Activated naive CD4-positive, alpha-beta T cell treated with anti-CD3 and anti-CD28 coated beads for 36 hours (primary cell): ENCODE measurements at regions not wholly inside any gene's neighbourhood (a gene's known extent, or its start where the extent isn't known, plus 50 kb on each side); places are given as distances from the start of the nearest gene placed in this dataset.

Experiments
- CTCF ChIA-PET: fragments of 350-600 bp; sonication (Branson Sonifier 250); formaldehyde crosslinking; loops from one replicate; lab custom pipeline; 2021; ENCODE audit warnings: antibody characterized with exemption; lab: Charles Lee
- DNase-seq: peaks from one replicate; pipeline ENCODE4 v3.0.0-alpha.2; 2020
- H3K27ac Mint-ChIP-seq: one replicate; pipeline ENCODE4 v1.8.0; 2021; ENCODE audit warnings: mild to moderate bottlenecking, mixed read lengths
- H3K27me3 Mint-ChIP-seq: one replicate; pipeline ENCODE4 v1.8.0; 2021; ENCODE audit warnings: low read depth, mixed read lengths
- H3K36me3 Mint-ChIP-seq: one replicate; pipeline ENCODE4 v1.8.0; 2021; ENCODE audit warnings: low read depth, mixed read lengths
- H3K4me1 Mint-ChIP-seq: one replicate; pipeline ENCODE4 v1.8.0; 2021; ENCODE audit warnings: low read depth, mixed read lengths
- H3K4me3 Mint-ChIP-seq: one replicate; pipeline ENCODE4 v1.8.0; 2021; ENCODE audit warnings: mild to moderate bottlenecking, moderate library complexity, mixed read lengths
- H3K9me3 Mint-ChIP-seq: one replicate; pipeline ENCODE4 v1.8.0; 2021; ENCODE audit warnings: mixed read lengths
- intact Hi-C: fragments of 100-400 bp; cut with micrococcal nuclease; formaldehyde crosslinking; loops from one replicate; pipeline ENCODE4 v1.15.1; 2023

DNA sequence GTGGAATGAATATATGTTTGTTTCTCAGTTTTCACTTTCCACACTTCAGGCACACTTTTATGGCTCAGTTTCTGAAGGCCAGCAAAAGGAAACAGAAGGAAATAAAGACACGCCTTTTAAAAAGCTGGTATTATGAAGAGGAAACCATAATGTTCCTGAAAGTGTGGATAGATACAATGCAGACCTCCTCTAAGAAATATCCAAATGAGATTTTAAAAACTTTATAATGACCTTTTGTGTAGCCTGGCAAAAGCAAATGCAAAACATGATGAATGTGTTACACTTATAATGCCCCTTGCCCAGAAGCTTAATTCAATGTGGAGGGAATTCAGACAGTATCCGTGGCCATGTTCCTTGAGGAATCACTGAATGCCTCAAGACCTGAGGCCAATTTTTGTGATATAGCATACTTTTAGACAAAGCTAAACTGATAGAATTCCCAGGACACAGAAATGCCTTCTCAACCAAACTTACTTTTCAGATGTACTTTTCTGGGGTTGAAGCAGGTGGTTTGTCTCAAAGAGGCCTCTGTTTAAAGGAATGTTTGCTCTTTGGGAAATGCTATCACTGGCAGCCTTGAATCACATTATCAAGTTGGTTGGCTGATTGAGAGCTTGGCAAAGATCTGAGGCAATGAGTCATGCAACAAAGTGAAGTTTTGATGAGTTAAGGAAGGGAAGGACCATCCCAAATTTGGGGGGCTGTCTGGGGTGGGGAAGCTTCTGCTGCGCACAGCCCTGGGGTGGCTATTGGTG lies 77.1 kb upstream of the CACNA2D3 start:
- no peak overlapping the region for H3K4me3 Mint-ChIP-seq

DNA sequence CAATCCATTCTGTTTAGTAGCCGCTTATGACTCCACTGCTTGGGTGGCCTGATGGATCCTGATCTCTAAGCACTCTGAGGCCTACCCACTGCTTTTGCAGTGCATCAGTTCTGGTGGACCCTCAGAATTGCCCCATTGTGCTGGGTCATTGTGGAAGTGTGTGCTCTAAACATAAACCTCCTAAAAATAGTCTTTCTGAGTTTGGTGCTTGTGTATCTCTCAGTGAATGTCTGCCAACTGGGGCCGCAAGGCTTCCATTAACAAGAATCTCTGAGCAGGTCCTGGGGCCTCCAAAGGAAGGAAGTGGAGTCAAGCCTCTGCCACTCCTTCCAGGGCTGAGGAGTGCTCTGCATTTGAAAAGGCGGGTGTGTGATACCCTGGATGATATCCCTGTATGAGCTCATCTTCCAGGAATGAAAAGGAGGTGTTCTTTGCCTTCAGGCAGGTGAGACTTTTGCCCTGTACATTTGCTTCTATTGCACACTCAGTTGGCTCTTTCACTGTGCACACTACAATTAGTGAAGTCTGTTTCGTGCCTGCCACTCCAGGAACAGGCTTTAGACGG lies 80.0 kb upstream of the CACNA2D3 start:
- Mint-ChIP-seq H3K27ac (no peak overlapping the region), H3K27me3 (peaks cover 5% of the 10 kb centered on the region), H3K36me3 (no peaks in the 10 kb centered on the region), H3K9me3 (no peaks in the 10 kb centered on the region), H3K4me1 (no peaks in the 10 kb centered on the region), H3K4me3 (no peak overlapping the region)
- no peak for DNase-seq
- CTCF ChIA-PET = no interaction called here
- intact Hi-C loops = no loop called here

More for the DNA sequence above, 77.1 kb upstream of the CACNA2D3 start:
- Mint-ChIP-seq H3K4me1 (no peaks in the 10 kb centered on the region), H3K36me3 (no peaks in the 10 kb centered on the region), H3K9me3 (no peaks in the 10 kb centered on the region), H3K27ac (no peak overlapping the region), H3K27me3 (peaks cover 6% of the 10 kb centered on the region)
- CTCF ChIA-PET = interaction anchor here (1.0 kb wide), 1 partner anchor 227 kb away, joined by 4 read pairs; no protein-coding TSS in a partner anchor
- DNase-seq = no peak
- intact Hi-C loops = no loop called here

DNA sequence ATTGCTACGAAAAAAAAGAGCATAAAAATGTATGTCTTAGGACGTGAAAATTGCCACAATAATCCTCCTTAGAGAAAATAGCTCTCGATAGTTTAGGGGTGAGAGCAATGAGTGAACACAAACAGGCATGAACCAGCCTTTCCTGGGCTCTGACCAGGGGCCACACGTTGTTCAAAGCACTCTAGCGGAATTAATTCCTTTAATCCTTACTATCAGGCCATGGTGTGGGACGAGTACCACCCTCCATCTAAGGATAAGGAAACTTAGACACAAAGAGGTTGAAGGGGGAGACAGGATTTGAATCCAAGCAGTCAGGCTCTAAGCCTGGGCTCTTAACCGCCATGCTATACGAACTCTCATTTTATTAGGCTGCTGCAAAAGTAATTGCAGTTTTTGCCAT lies 81.9 kb upstream of the CACNA2D3 start:
- no peaks in the 10 kb centered on the region for H3K36me3 Mint-ChIP-seq
- H3K4me3 Mint-ChIP-seq = no peak overlapping the region
- no peak overlapping the region for H3K27ac Mint-ChIP-seq
- no peaks in the 10 kb centered on the region for H3K9me3 Mint-ChIP-seq
- intact Hi-C loops = no loop called here
- H3K27me3 Mint-ChIP-seq = peaks cover 7% of the 10 kb centered on the region
- DNase-seq = no peak
- no peaks in the 10 kb centered on the region for H3K4me1 Mint-ChIP-seq
- CTCF ChIA-PET = no interaction called here

DNA sequence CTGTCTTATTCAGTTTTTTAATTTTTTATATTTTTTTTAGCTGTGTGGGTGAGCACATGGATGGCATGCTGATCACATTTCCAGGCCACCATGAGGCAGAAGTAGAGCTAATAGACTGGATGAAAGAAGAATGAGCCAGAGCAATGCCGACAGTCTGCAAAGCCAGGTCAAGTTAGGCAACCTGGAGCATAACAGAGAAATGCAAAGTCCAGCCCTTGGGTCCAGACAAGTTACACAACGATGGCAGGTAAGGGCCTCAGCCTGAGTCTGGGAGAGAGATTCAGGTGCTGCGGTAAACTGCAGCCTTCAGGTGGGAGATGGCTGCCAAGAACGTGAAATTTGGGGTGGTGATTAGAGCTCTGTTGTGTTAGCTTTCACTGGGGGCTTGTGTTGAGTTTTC lies 84.0 kb upstream of the CACNA2D3 start:
- Mint-ChIP-seq H3K9me3 (no peaks in the 10 kb centered on the region), H3K27me3 (peaks cover 3% of the 10 kb centered on the region)

DNA sequence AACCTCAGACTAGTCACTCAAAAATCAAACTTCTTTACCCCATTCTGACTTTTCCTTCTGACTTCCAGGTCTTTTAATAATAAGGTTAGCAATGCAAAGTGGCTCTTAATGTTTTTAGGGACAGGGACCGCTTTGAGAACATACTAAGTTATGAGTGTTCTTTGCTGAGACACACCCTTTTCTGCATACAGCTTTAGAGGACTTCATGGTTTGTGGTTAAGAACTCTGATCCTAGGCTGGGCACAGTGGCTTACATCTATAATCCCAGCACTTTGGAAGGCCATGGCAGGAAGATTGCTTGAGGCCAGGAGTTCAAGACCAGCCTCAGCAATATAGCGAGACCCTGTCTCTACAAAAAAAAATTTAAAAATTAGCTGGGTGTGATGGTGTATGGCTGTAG lies 85.8 kb upstream of the CACNA2D3 start:
- no peaks in the 10 kb centered on the region for H3K9me3 Mint-ChIP-seq
- CTCF ChIA-PET = no interaction called here
- H3K4me1 Mint-ChIP-seq = no peaks in the 10 kb centered on the region
- peaks cover 3% of the 10 kb centered on the region for H3K27me3 Mint-ChIP-seq
- no peak for DNase-seq
- no peak overlapping the region for H3K4me3 Mint-ChIP-seq
- H3K27ac Mint-ChIP-seq = no peak overlapping the region
- intact Hi-C loops = no loop called here
- no peaks in the 10 kb centered on the region for H3K36me3 Mint-ChIP-seq

More for the DNA sequence above, 84.0 kb upstream of the CACNA2D3 start:
- no peaks in the 10 kb centered on the region for H3K4me1 Mint-ChIP-seq
- CTCF ChIA-PET = no interaction called here
- no peak overlapping the region for H3K4me3 Mint-ChIP-seq
- H3K36me3 Mint-ChIP-seq = no peaks in the 10 kb centered on the region
- H3K27ac Mint-ChIP-seq = no peak overlapping the region
- intact Hi-C loops = no loop called here
- no peak for DNase-seq

DNA sequence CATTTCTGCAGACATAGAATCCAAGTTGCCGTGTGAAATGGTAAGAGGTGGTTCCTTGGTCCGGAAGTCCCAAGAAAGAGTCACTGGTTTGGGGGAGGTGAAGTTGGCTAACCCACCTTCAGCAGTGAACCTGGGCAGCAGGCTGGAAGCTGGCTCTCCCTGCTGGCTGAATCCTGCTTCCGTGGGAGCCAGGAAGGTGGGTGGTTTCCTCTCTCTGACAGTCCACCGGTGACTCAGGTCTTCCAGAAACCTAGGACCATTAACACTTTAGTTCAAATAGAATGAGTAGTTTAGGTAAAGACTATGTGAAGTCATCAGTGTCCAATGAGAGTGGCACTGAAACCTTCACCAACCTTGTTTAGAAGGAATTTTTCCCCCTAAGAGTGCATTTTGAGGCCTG lies 87.4 kb upstream of the CACNA2D3 start:
- no peaks in the 10 kb centered on the region for H3K9me3 Mint-ChIP-seq
- intact Hi-C loops = no loop called here
- no peaks in the 10 kb centered on the region for H3K4me1 Mint-ChIP-seq
- H3K4me3 Mint-ChIP-seq = no peak overlapping the region
- peaks cover 3% of the 10 kb centered on the region for H3K27me3 Mint-ChIP-seq
- CTCF ChIA-PET = no interaction called here
- H3K36me3 Mint-ChIP-seq = no peaks in the 10 kb centered on the region
- H3K27ac Mint-ChIP-seq = no peak overlapping the region
- DNase-seq = no peak

DNA sequence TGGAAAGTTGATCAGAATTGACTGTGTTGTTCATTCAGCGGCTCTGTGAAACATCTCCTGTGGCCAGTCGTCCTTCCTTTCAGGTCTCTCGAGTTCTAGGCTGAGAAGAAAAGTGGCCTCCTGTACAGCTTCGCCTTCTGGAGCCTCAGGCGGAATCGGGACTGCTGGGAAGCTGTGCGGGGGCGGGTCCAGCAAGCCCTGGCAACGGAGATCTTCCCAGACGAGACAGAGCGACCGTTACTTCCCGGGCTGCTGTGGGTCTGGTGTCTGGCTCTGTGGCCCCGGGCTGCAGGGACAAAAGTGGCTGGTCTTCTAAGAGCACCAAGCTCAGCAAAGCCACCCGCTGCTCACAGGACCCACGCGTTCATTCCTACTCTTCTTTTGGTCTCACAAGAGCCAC lies 88.6 kb upstream of the CACNA2D3 start:
- Mint-ChIP-seq H3K9me3 (no peaks in the 10 kb centered on the region), H3K4me3 (no peak overlapping the region), H3K36me3 (no peaks in the 10 kb centered on the region), H3K27ac (no peak overlapping the region), H3K27me3 (peaks cover 3% of the 10 kb centered on the region), H3K4me1 (no peaks in the 10 kb centered on the region)
- intact Hi-C loops = no loop called here
- DNase-seq = no peak
- CTCF ChIA-PET = no interaction called here

DNA sequence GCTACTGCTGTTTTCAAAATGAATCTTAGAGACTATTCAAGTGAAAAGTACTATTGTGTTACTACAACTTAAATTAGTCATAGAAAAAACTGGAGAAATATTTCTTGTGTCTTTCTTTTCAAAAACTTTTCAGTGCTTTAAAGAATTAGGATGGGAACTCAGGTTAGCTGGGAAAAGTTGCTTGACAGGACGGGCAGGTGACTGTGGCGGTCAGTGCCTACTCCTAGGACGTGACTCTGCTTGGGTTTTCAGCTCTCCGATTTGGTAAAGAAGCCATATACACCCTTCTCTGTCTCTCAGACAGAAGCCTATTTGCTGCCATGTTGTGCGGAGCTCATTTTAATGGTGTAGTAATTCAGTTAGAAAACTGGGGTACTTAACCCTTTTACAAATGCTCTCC lies 89.8 kb upstream of the CACNA2D3 start:
- intact Hi-C loops = no loop called here
- H3K36me3 Mint-ChIP-seq = no peaks in the 10 kb centered on the region
- CTCF ChIA-PET = no interaction called here
- no peaks in the 10 kb centered on the region for H3K4me1 Mint-ChIP-seq
- DNase-seq = no peak
- H3K27ac Mint-ChIP-seq = no peak overlapping the region
- peaks cover 3% of the 10 kb centered on the region for H3K27me3 Mint-ChIP-seq
- H3K4me3 Mint-ChIP-seq = no peak overlapping the region
- no peaks in the 10 kb centered on the region for H3K9me3 Mint-ChIP-seq

DNA sequence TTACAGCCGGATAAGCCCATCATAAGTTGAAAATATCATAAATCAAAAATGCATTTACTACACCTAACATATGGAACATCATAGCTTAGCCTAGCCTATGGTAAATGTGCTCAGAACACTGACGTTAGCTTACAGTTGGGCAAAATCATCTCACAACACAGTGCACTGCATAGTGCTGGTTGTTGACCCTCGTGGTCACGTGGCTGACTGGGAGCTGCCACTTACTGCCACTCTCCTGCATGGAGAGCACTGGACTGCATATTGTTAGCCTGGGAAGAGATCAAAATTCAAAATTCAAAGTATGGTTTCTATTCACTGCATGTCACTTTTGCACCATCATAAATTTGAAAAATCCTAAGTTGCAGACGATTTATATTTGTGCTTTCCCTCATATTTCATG lies 94.0 kb upstream of the CACNA2D3 start:
- DNase-seq = no peak
- peaks cover 4% of the 10 kb centered on the region for H3K27me3 Mint-ChIP-seq
- H3K36me3 Mint-ChIP-seq = no peaks in the 10 kb centered on the region
- H3K9me3 Mint-ChIP-seq = no peaks in the 10 kb centered on the region
- intact Hi-C loops = no loop called here
- no peaks in the 10 kb centered on the region for H3K4me1 Mint-ChIP-seq
- H3K27ac Mint-ChIP-seq = no peak overlapping the region
- CTCF ChIA-PET = no interaction called here
- H3K4me3 Mint-ChIP-seq = no peak overlapping the region

DNA sequence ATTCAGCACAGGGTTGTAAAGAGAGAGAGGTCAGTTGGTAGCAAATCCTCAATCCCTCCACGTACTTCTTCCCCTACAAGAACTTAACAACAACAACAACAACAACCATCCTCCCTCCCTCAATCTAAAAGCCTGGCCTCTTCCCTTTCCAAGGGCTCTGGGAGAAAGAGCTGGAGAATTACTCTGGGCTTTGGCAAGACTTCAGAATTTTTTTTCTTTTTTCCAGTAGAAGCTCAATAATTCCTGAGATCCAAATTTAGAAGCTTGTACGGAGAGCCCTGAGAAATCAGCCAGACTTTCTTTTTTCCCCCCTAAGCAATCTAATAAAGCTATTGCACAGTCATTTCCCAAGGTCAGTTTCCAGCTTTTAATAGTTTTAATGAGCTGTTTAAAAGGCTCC lies 95.8 kb upstream of the CACNA2D3 start:
- CTCF ChIA-PET = no interaction called here
- DNase-seq = no peak
- intact Hi-C loops = no loop called here
- H3K4me1 Mint-ChIP-seq = no peaks in the 10 kb centered on the region
- H3K9me3 Mint-ChIP-seq = peaks cover 2% of the 10 kb centered on the region
- H3K27ac Mint-ChIP-seq = no peak overlapping the region
- no peaks in the 10 kb centered on the region for H3K36me3 Mint-ChIP-seq
- no peak overlapping the region for H3K4me3 Mint-ChIP-seq
- H3K27me3 Mint-ChIP-seq = peaks cover 14% of the 10 kb centered on the region

DNA sequence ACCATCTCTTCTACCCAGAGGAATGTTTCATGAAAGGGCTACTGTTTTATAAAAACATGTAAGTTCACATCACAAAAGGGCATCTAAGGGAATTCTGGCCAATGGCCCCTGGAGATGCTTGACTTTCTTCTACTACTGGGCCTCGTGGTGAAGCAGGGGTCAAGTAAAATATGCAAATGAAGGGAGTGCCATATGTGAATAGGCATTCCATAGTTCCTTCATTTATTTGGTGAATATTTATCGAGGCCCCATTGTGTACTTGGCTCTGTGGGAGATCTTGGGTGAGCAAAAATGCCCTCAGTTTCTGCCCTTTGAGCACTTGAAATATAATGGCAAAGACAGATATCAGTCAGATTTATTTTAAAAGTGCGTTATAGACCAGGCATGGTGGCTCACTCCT lies 101.3 kb upstream of the CACNA2D3 start:
- peaks cover 14% of the 10 kb centered on the region for H3K27me3 Mint-ChIP-seq
- H3K27ac Mint-ChIP-seq = no peak overlapping the region
- H3K9me3 Mint-ChIP-seq = peaks cover 16% of the 10 kb centered on the region
- intact Hi-C loops = no loop called here
- H3K36me3 Mint-ChIP-seq = no peaks in the 10 kb centered on the region
- CTCF ChIA-PET = no interaction called here
- DNase-seq = no peak
- no peaks in the 10 kb centered on the region for H3K4me1 Mint-ChIP-seq
- no peak overlapping the region for H3K4me3 Mint-ChIP-seq

DNA sequence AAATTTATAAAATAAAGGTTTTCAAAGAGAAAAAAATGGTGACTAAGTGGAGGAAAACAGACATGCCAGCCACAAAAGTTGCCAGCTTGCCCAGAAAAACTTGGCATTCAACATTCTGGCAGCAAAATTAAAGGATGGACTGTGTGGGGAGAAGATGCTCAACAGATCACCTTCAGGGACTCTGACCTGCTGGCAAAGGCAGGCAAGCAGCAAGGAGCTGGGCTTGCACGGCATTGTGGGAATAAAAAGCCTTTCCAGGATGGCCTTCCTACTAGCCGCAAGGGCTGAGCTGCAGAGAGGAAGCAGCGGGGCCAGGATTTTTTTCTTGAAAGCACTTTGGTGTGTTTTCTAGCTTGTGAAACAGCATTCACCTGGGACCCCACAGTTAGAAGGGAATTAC lies 101.9 kb upstream of the CACNA2D3 start:
- no peak overlapping the region for H3K4me3 Mint-ChIP-seq
- H3K27ac Mint-ChIP-seq = no peak overlapping the region
- H3K9me3 Mint-ChIP-seq = peaks cover 16% of the 10 kb centered on the region
- H3K36me3 Mint-ChIP-seq = no peaks in the 10 kb centered on the region
- DNase-seq = no peak
- H3K4me1 Mint-ChIP-seq = no peaks in the 10 kb centered on the region
- intact Hi-C loops = no loop called here
- CTCF ChIA-PET = no interaction called here
- H3K27me3 Mint-ChIP-seq = peaks cover 14% of the 10 kb centered on the region

DNA sequence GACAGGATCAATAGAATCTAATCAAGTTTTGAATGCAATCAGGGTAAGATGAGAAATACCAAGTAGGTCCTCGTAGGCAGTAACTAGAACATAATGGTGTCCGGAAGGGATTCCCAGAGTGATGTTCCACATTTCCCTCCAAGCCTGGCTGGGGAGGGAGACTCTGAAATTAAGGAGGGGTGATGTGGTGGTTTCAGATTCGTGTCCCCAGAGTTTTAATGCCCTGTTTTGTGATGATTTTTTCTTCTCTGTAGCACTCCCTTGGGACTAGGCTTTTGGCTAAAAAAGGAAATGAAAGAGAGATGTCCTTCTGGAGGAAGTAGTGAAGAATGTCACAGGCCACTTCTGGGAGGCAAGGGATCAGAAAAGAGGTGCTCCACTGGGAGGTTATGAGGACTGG lies 108.3 kb upstream of the CACNA2D3 start:
- CTCF ChIA-PET = no interaction called here
- intact Hi-C loops = no loop called here
- peaks cover 11% of the 10 kb centered on the region for H3K27me3 Mint-ChIP-seq

More for the DNA sequence above, 108.3 kb upstream of the CACNA2D3 start:
- no peak overlapping the region for H3K27ac Mint-ChIP-seq
- no peaks in the 10 kb centered on the region for H3K4me1 Mint-ChIP-seq
- DNase-seq = no peak
- no peak overlapping the region for H3K4me3 Mint-ChIP-seq
- peaks cover 9% of the 10 kb centered on the region for H3K9me3 Mint-ChIP-seq
- H3K36me3 Mint-ChIP-seq = no peaks in the 10 kb centered on the region
